Adrenal gland (tissue), 5 donors: ENCODE measurements at regions not wholly inside any gene's neighbourhood (a gene's known extent, or its start where the extent isn't known, plus 50 kb on each side); places are given as distances from the start of the nearest gene placed in this dataset.

Source experiments
- CTCF ChIP-seq, 6 experiments: fragments of 450-650 bp in 4 of 6; fragments of 200-600 bp in 2 of 6; sonication (generic) in 1 of 6; IDR thresholded peaks; 1 replicate in 5 of 6; 2 replicates in 1 of 6; pipeline versions ENCODE4 v1.5.1 to v1.8.0; 2016 to 2021; ENCODE audit warnings: antibody characterized with exemption in 6 of 6, mild to moderate bottlenecking in 2 of 6, moderate library complexity in 1 of 6
- POLR2A ChIP-seq, 2 donors: fragments of 450-650 bp; IDR thresholded peaks; one replicate each; pipeline ENCODE4 v1.6.1; 2017; ENCODE audit warnings: antibody characterized with exemption in 2 of 2, mild to moderate bottlenecking in 2 of 2, moderate library complexity in 1 of 2
- donor health status: DM: no; HTN: no; CAD: no.

DNA sequence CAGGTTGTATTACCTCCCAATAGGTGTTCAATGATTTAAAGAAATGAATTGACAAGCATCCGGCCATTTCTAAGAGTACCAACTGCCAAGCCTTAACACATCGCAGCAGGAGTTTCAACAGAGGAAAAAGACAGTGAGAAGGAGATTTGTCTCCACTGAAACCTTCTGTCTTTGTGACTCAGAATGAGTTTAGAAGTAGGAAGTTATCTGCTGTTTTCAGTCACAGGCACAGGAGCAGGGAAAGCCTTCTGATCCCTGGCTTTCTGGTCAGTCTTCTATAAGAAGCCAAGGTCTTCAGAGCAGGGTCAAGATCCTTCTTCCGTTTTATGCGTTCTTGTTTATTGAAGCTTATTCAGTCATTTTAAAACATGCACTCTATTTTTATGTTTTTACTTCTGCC is 390.7 kb upstream of the PCSK5 start:
- TF ChIP-seq CTCF (IDR thresholded peaks at IDR 0.05) (no peak), POLR2A (IDR thresholded peaks at IDR 0.05) (no peak)
